ENCODE measurements at regions not wholly inside any gene's neighbourhood (a gene's known extent, or its start where the extent isn't known, plus 50 kb on each side); places are given as distances from the start of the nearest gene placed in this dataset.
"Not testable (repeated sequence)": the region's sequence is repeated elsewhere in the genome, so short reads cannot be mapped to it uniquely, and the experiment has no call there.

GRCh38 chr3:193805448-193805847 lies 212.4 kb downstream of the OPA1 start:
- peak; percentile 41 for DNase-seq

DNA sequence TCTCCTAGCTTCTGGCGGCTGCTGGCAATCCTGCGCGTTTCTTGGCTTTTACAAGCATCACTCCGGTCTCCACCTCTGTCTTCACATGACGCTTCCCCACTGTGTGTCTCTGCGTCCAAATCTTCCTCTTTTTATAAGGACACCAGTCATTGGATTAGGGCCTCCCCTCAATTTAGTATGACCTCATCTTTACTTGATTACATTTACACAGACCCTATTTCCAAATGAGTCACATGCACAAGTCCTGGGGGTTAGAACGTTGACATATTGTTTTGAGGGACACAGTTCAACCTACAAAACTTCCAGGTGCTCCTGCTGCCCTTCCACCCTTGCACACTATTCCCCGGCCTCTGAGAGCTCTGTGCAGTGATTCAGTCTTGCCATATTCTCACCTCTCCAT lies 215.3 kb downstream of the OPA1 start:
- no peak for DNase-seq

DNA sequence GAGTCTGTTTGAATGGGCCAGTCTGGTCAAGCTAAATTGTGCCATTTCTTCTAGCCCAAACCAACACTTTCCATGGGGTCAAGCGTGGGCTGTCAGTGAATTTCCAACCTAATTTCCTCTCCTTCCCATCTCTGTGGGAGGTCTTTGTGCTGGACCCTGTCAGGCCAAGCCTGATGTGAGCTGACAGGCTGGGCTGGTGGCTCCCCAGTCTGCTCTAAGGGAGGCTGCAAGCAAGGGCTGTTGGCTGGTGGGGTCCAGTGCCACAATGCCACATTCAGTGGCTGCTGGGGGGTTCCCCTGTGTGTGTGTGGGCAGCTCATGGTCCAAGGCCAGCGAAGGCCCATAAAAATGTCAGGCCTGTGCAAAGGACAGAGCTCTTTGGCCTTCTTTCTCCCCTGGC lies 216.1 kb downstream of the OPA1 start:
- no peak for DNase-seq

DNA sequence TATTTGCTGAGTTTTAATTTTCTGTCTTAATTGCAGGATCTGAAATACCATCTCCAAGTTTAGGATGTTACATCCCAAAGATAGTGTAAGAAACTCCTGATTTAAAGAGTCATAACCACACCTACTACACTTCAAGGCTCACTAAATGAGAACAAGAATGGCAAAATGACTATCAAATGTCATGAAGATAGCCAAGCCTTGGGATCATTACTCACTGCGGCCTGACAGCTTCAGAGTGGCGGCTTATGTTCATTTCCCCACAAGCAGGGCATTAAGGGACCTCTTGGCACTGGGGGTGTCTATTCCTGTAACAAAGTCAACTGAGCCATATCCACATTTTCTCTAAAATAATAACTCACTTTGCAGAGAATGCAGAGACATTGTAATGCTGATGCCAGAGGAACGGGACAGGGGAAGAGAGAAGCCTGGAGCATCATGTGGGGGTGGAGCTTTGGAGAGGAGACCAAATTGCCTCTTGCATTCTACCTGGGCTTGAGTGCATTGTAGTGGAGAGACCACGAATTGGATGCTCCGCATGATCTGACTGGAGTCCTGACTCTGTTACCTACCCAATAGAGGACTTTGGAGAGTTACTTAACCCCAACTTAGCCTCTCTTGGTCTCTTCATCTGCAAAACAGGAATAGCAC lies 219.2 kb downstream of the OPA1 start:
- no peak for DNase-seq

DNA sequence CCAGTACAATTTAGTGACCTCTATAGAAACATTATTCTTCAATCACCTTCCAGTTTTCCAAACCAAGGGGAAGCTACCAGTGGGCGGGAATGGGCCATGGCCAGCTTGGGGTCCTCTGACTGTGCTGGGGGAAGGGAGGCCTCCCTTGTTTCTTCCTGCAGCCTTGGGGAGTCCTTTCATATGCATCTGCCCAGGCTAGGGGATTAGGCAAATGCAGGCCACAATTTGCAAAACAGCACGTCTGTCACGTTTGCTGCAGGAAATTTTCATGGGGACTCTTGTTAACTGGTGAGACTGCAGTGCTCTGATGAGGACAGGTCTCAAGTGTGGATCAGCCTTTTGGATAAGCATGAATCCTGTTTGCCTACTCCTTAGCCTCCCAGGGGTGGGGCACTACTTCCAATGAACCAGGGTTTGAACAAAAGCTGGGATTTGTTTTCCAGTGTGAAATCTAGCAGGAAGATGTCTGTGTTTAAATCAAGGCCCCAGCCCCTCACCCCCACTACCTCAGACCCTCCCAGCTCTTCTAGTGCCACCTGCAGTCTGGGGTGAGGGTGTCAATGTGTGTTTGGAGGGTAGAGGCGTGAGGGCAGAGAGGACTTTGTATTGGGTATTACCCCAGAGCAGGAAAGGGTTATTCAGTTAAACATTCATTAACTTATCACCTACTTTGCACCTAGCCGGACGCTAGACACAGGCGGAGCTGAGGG lies 219.9 kb downstream of the OPA1 start:
- DNase-seq: no peak

DNA sequence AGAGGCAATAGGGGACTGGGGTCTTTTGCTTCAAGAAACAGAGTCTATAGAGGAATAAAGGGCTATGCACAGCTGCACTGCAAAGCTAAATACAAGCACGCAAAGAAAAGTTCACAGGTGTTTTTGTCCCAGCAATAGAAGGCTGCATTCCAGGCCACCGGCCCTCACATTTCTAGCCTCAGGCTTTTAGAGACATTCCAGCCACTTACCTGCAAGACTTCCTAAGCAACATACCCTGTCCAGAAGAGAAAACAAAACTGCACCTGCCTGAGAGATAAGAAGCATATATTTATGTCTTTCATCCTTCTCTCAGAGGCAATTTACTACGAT lies 220.5 kb downstream of the OPA1 start:
- DNase-seq: no peak

GRCh38 chr3:193814166-193814892 lies 221.3 kb downstream of the OPA1 start:
- no peak for DNase-seq

DNA sequence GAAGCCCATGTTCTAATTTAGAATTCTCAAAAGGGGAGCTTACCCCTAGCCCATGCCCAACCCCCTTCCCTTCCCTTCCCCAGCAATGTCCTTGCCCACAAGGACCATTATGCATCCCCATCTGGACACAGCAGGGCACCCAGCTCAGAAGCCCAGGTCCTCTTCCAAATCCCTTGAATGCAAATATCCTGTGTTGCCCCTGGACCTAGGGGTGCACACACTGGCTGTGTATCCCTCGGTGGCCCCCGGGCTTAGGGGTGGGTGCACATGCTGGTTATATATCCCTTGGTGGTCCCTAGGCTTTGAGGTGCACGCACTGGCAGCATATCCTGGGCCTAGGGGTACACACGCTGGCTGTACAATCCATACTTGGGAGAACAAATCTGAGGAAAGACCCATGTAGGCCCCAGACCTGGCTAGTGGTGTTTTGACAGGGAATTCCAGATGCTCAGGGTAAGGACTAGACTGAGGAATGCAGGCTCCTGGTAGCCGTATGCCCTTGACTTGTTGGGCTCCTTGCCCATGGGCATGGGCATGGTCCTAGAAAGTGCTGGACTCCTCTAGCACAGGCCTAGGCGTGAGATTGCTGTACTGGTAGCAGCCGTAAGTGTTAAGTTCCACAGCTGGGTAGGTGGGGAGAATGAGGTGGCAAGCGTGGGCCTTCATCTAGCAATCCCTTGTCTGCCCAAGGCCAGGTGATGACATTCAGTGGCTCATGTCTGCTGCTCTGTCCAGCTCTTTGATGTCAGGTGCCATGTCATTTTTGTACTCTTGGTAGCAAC lies 222.4 kb downstream of the OPA1 start:
- DNase-seq: no peak

GRCh38 chr3:193816028-193816395 lies 223.0 kb downstream of the OPA1 start:
- DNase-seq: no peak

GRCh38 chr3:193816656-193817311 lies 223.8 kb downstream of the OPA1 start:
- DNase-seq: no peak

- DNase-seq: no peak
Observed at GRCh38 chr3:193819117-193820010, 226.4 kb downstream of the OPA1 start.

DNA sequence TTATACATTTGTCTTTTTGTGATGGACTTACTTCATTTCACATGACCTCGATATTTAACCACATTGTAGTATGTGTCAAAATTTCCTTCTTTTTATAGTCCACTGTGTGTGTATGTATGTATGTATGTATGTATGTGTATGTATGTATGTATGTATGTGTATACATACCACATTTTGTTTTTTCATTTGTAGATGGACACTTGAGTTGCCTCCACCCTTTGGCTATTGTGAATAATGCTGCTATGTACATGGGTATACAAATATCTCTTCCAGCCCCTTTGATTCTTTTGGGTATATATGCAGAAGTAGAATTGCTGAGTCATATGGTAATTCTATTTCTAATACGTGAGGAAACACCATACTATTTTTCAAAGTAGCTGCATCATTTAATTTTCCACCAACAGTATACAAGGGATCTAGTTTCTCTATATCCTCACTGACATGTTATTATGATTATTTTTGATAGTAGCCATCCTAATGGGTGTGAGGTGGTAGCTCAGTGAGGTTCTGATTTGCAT lies 228.2 kb downstream of the OPA1 start:
- no peak for DNase-seq

DNA sequence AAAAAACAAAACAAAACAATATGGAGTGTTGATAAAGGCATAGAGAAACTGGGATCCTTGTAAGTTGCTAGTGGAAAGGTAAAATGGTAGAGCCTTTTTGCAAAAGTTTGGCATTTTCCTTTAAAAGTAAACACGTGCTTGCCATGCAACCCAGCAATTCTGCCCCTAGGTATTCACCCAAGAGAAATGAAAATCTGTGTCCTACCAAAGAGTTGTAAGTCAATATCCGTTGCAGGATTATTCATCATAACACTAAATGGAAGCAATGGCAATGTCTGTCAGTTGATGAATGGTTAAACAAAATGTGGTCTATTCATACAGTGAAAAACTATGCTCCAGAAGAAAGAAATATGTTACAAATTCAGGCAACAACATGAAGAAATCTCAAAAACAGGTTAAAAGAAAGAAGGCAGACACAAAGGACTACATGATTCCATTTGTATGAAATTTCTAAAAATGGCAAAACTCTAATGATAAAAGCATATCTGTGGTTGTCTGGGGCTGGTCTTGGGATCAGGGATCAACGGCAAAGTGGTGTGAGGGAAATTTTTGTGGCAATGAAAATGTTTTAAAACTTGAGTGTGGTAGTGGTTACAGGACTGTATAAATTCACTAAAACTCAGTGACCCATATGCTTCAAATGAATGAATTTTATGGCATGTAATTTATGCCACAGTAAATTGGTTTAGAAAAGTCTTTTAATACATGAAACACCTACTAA lies 229.6 kb downstream of the OPA1 start:
- no peak for DNase-seq

DNA sequence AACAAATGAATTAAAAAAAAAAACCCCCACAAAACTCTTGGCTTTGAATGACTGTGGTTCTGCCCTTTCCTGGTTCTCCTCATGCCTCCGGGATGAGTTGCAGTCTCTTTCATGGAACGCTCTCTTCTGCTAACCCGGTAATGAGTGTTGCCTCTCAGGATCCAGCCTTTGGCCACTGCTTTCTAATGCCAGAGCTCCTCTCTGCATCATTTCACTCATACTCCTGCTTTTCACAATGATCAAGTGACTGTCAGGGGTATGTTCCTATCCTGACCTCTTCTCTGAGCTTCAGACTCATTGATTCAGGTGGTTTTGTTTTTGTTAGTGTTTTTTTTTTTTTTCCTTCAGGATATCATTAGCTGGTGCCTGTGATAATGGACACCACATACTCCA lies 230.2 kb downstream of the OPA1 start:
- not testable (repeated sequence) for DNase-seq

DNA sequence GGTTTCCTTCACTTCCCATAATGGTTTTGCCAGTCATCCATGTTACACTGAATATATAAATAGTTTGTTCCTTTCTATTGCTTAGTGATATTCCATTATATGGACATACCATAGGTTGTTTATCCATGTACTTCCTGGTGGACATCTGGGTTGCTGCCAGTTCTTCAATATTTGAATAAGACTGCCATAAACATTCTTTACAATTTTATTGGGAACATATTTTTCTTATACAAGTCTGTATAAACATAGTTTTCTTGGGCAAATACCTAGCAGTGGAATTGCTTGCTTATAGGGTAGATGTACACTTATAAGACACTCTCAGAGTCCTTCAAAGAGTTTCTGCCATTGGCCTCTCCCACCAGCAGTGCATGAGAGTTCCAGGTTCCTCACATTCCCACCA lies 231.4 kb downstream of the OPA1 start:
- no peak for DNase-seq

- DNase-seq: no peak
Observed at GRCh38 chr3:193825617-193826016, 232.6 kb downstream of the OPA1 start.

GRCh38 chr3:193826159-193826795 lies 233.3 kb downstream of the OPA1 start:
- DNase-seq: no peak

DNA sequence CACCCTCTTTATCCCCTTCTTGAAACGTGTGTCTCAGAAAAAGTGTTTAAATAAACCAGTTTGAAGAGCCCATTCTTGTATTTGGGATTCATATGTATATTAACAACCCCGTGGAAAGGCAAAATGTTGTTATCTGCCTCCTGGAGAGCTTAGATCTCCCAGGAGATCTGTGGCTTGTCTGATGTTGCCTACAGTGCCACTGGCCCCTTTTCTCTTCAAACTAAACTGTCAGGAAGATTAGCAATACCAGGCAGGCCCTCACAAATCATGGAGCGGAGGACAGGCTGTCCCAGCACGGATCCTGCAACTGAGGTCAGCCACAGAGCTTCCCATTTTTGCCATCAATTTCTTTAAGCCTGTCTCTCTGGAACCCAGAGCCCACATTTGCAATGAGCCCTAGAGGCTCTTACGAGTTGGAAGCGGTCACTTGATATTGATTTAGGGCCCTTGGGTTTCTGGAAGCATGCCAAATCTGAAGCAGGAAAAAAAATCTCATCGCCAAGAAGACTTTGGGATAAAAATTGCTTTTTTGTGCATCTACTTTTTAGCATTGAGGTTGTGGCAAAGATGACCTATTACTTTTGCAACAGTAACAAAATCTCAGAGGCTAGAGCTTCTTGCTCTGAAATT lies 234.1 kb downstream of the OPA1 start:
- DNase-seq: no peak

GRCh38 chr3:193827871-193828270 lies 234.9 kb downstream of the OPA1 start:
- DNase-seq: no peak

- no peak for DNase-seq
Observed at GRCh38 chr3:193828477-193828876, 235.5 kb downstream of the OPA1 start.

Data from NCI-H524 treated with DMSO at 0.1 percent for 48 hours (cell line).